Adrenal gland (tissue), 9 donors: ENCODE measurements at regions not wholly inside any gene's neighbourhood (a gene's known extent, or its start where the extent isn't known, plus 50 kb on each side); places are given as distances from the start of the nearest gene placed in this dataset.

ENCODE experiments used
- DNase-seq, 7 donors: peaks; one replicate each; pipeline ENCODE4 v3.0.0-alpha.2; 2019 to 2020
- H3K27ac ChIP-seq, 5 donors: fragments of 200-600 bp; sonication (generic) in 4 of 5; 1 replicate in 3 of 5; 2 replicates in 2 of 5; pipeline versions ENCODE4 v1.5.1 to v1.8.0; 2016 to 2020; ENCODE audit warnings: mild to moderate bottlenecking in 1 of 5
- H3K27me3 ChIP-seq: fragments of 200-600 bp; 2 replicates; pipeline ENCODE4 v1.8.0; 2021
- H3K36me3 ChIP-seq, 2 donors: fragments of 200-600 bp; replicated peaks in 1 of 2; 1 replicate in 1 of 2; 2 replicates in 1 of 2; pipeline versions ENCODE4 v1.5.1 to v1.8.0; 2018 to 2022
- H3K4me1 ChIP-seq, 2 donors: fragments of 200-600 bp; replicated peaks in 1 of 2; 1 replicate in 1 of 2; 2 replicates in 1 of 2; pipeline versions ENCODE4 v1.5.1 to v1.8.0; 2018 to 2021
- H3K4me3 ChIP-seq, 4 donors: fragments of 200-600 bp; sonication (generic) in 3 of 4; one replicate each; pipeline ENCODE4 v1.5.1; 2016 to 2018
- H3K9me3 ChIP-seq, 3 donors: fragments of 200-600 bp; sonication (generic) in 1 of 3; replicated peaks in 1 of 3; 1 replicate in 2 of 3; 2 replicates in 1 of 3; pipeline versions ENCODE4 v1.5.1 to v1.8.0; 2016 to 2021
- CTCF ChIP-seq, 6 experiments: fragments of 450-650 bp in 4 of 6; fragments of 200-600 bp in 2 of 6; sonication (generic) in 1 of 6; IDR thresholded peaks; 1 replicate in 5 of 6; 2 replicates in 1 of 6; pipeline versions ENCODE4 v1.5.1 to v1.8.0; 2016 to 2021; ENCODE audit warnings: antibody characterized with exemption in 6 of 6, mild to moderate bottlenecking in 2 of 6, moderate library complexity in 1 of 6
- POLR2A ChIP-seq, 2 donors: fragments of 450-650 bp; IDR thresholded peaks; one replicate each; pipeline ENCODE4 v1.6.1; 2017; ENCODE audit warnings: antibody characterized with exemption in 2 of 2, mild to moderate bottlenecking in 2 of 2, moderate library complexity in 1 of 2
- WGBS, 4 donors: extraction: QIAGEN DNeasy Blood & Tissue Kit in 2 of 4; methylation state at CpG; one replicate each; pipeline versions ENCODE4 v1.1.5 to v1.1.7; 2013 to 2017; 5-methylcytosine and 5-hydroxymethylcytosine counted together
- intact Hi-C, 2 donors: fragments of 100-400 bp; cut with DNase I; formaldehyde crosslinking; loops; one replicate each; pipeline versions ENCODE4 v1.14.1 to v1.15.0; 2022 to 2023
- donor health status: healthy with polysubstance abuse.
- donor health status: Bipolar disorder and iron deficiency.
- donor health status: DM: yes; HTN: yes; CAD: no.
- donor health status: DM: no; HTN: no; CAD: no.
- donor health status: DM: no; HTN: no; CAD: no.

- H3K9me3 ChIP-seq = no peaks in the 10 kb centered on the region
- no peak for DNase-seq
- intact Hi-C loops = no loop called here
- WGBS, 4 donors = 79 to 89% (median 85%) methylated on average over 4 of the region's 4 CpGs
- no peak overlapping the region for H3K27ac ChIP-seq
- H3K36me3 ChIP-seq = no peaks in the 10 kb centered on the region
- TF ChIP-seq CTCF (IDR thresholded peaks at IDR 0.05) (peak in 2 of 6 experiments; percentile 5 to 11), POLR2A (IDR thresholded peaks at IDR 0.05) (no peak)
- no peaks in the 10 kb centered on the region for H3K27me3 ChIP-seq
- no peak overlapping the region for H3K4me3 ChIP-seq
- H3K4me1 ChIP-seq = no peaks in the 10 kb centered on the region
Observed at GRCh38 chr2:122519366-122519765, 763.9 kb downstream of the TSN start.

DNA sequence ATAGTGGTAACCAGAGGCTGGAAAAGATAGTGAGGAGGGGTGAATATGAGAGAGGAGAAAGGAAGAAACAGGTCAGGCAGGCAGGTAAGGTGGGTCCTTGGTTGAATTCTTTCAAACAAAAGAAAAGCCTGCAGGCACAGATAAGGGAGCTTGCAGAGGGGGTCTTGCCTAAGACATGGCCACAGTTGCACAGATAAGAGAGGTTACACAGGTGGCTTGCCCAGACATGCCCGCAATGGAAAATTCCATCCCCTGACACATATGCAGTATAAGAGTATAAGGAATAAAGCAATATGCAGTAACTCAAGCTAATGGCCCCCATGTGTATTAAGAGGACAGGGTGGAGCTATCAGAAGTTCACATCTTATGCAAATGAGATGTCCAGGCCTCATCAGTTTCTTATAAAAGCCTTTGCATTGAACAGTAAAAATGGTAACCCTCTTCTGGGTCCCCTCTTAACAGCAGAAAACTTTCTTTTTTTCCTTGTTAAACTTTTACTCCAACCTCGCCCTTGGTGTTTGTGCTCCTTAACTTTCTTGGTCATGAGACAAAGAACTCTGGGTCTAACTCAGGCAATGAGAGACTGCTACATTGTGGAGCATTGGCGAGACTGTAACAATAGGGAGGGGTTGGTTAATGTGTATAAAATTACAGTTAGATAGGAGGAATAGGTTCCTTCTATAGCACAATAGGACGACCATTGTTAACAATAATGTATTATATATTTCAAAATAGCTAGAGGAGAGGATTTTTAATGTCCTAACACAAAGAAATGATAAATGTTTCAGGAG, 764.6 kb downstream of the TSN start:
- Histone ChIP-seq H3K27me3 (no peaks in the 10 kb centered on the region), H3K4me1 (no peaks in the 10 kb centered on the region), H3K27ac (no peak overlapping the region), H3K9me3 (no peaks in the 10 kb centered on the region), H3K36me3 (no peaks in the 10 kb centered on the region), H3K4me3 (no peak overlapping the region)
- intact Hi-C loops = no loop called here
- DNase-seq = no peak
- 83 to 85% (median 83%) methylated on average over 4 of the region's 4 CpGs for WGBS, 4 donors
- no peak for TF ChIP-seq CTCF (IDR thresholded peaks at IDR 0.05)
- TF ChIP-seq POLR2A (IDR thresholded peaks at IDR 0.05) = no peak

- Histone ChIP-seq H3K4me1 (no peaks in the 10 kb centered on the region), H3K36me3 (no peaks in the 10 kb centered on the region), H3K4me3 (no peak overlapping the region), H3K27me3 (no peaks in the 10 kb centered on the region), H3K9me3 (no peaks in the 10 kb centered on the region), H3K27ac (no peak overlapping the region)
- intact Hi-C loops = no loop called here
- TF ChIP-seq POLR2A (IDR thresholded peaks at IDR 0.05) (no peak), CTCF (IDR thresholded peaks at IDR 0.05) (no peak)
- DNase-seq = no peak
- 69 to 89% (median 86%) methylated on average over 4 of the region's 4 CpGs for WGBS, 4 donors
Observed at GRCh38 chr2:122523143-122523542, 767.7 kb downstream of the TSN start.

- intact Hi-C loops = no loop called here
- Histone ChIP-seq H3K36me3 (no peaks in the 10 kb centered on the region), H3K4me3 (no peak overlapping the region), H3K27ac (no peak overlapping the region), H3K4me1 (no peaks in the 10 kb centered on the region), H3K27me3 (no peaks in the 10 kb centered on the region), H3K9me3 (no peaks in the 10 kb centered on the region)
- TF ChIP-seq POLR2A (IDR thresholded peaks at IDR 0.05) (no peak), CTCF (IDR thresholded peaks at IDR 0.05) (no peak)
- DNase-seq = no peak
- WGBS, 4 donors = 64 to 81% (median 72%) methylated on average over 3 of the region's 3 CpGs
Observed at GRCh38 chr2:122523981-122524380, 768.5 kb downstream of the TSN start.
